A549 (cell line): ENCODE measurements at regions not wholly inside any gene's neighbourhood (a gene's known extent, or its start where the extent isn't known, plus 50 kb on each side); places are given as distances from the start of the nearest gene placed in this dataset.

Experiments
- BCL3 ChIP-seq: fragments of >200 bp; sonication (Bioruptor Twin); formaldehyde crosslinking; IDR thresholded peaks from 3 replicates; pipeline ENCODE4 v1.6.1; 2016
- CHD4 ChIP-seq: fragments of 200-600 bp; sonication (generic); IDR thresholded peaks from 2 replicates; pipeline ENCODE4 v1.6.1; 2016; ENCODE audit warnings: antibody characterized with exemption, mild to moderate bottlenecking, borderline replicate concordance
- EHMT2 ChIP-seq: fragments of 200-600 bp; sonication (generic); IDR thresholded peaks from 2 replicates; pipeline ENCODE4 v1.6.1; 2016; ENCODE audit warnings: antibody characterized with exemption, low read depth, mild to moderate bottlenecking, moderate library complexity
- ESRRA ChIP-seq: fragments of 150-350 bp; IDR thresholded peaks from 2 replicates; pipeline ENCODE4 v1.6.1; 2014; ENCODE audit warnings: mild to moderate bottlenecking, low read length, borderline replicate concordance
- HDAC2 ChIP-seq: fragments of 200-600 bp; sonication (generic); IDR thresholded peaks from 2 replicates; pipeline ENCODE4 v1.6.1; 2016
- JUN ChIP-seq, 2 experiments: fragments of >200 bp; sonication (Bioruptor Twin); formaldehyde crosslinking; IDR thresholded peaks; 2 replicates in 1 of 2; 3 replicates in 1 of 2; pipeline ENCODE4 v1.6.1; 2016 to 2017
- MYC ChIP-seq: IDR thresholded peaks from 2 replicates; pipeline ENCODE4 v1.6.1; 2012; ENCODE audit warnings: mild to moderate bottlenecking, inconsistent platforms, low read length, improper control_type of control experiment, borderline replicate concordance
- PHF8 ChIP-seq: fragments of 200-600 bp; sonication (generic); IDR thresholded peaks from 2 replicates; pipeline ENCODE4 v1.6.1; 2016; ENCODE audit warnings: low read depth, mild to moderate bottlenecking, antibody characterized with exemption, moderate library complexity, borderline replicate concordance
- RCOR1 ChIP-seq: fragments of 150-350 bp; IDR thresholded peaks from 2 replicates; pipeline ENCODE4 v1.6.1; 2014; ENCODE audit warnings: antibody characterized with exemption, low read length, low read depth
- SMC3 ChIP-seq: fragments of >200 bp; sonication (Bioruptor Twin); formaldehyde crosslinking; IDR thresholded peaks from 3 replicates; pipeline ENCODE4 v1.6.1; 2018; ENCODE audit warnings: inconsistent platforms
- ZFP36 ChIP-seq: fragments of 450-650 bp; IDR thresholded peaks from 2 replicates; pipeline ENCODE4 v1.6.1; 2014; ENCODE audit warnings: borderline replicate concordance; ENCODE audit not compliant: partially characterized antibody
- TF ChIP-seq, protein P1 (sequence below): fragments of >200 bp; sonication (Bioruptor Twin); formaldehyde crosslinking; IDR thresholded peaks from 3 replicates; pipeline ENCODE4 v1.5.1; 2016
- TF ChIP-seq, protein P2 (sequence below): IDR thresholded peaks from 2 replicates; pipeline ENCODE4 v1.6.1; 2012

DNA sequence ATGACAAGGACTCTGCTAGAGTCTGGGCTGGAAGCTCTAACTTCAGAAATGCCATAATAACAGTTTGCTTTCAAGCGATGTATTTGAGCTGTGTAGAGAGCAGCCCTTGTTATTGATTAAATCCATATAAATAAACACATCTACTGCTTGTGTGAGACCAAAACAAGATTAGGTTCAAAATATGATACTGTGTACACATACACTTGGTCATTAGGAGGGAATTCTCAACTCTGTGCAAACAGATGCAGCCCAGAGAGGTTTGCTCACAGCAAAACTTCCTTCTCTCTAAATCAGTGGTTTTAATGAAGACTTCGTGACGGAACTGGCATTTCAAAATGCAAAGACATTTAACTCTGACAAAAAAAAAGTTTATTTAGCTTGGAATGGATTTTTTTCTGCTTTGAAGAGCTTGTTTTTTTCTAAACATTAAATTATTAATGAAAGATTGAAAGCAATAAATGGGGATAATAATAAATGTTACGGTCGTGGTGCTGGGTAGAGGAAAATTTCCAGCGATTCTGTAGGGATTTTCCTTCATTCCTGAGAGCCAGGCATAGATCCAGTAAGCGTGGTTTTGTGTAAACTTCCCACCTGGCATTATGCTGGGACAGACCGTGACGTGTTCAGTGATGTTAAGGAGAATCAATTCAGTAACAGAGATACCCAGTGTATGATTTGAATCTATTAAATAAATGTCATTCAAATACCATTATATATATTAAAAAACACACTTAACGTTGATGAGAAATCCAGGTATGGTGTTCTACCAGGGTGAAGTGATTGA lies 213.7 kb downstream of the TEX29 start:
- TF ChIP-seq HDAC2 (no peak), ESRRA (no peak), JUN (IDR thresholded peaks at IDR 0.05) (no peak), EHMT2 (no peak), MYC (no peak), CHD4 (no peak), SMC3 (no peak), RCOR1 (no peak), PHF8 (no peak), ZFP36 (no peak), BCL3 (no peak)
- TF ChIP-seq, protein P1, sequence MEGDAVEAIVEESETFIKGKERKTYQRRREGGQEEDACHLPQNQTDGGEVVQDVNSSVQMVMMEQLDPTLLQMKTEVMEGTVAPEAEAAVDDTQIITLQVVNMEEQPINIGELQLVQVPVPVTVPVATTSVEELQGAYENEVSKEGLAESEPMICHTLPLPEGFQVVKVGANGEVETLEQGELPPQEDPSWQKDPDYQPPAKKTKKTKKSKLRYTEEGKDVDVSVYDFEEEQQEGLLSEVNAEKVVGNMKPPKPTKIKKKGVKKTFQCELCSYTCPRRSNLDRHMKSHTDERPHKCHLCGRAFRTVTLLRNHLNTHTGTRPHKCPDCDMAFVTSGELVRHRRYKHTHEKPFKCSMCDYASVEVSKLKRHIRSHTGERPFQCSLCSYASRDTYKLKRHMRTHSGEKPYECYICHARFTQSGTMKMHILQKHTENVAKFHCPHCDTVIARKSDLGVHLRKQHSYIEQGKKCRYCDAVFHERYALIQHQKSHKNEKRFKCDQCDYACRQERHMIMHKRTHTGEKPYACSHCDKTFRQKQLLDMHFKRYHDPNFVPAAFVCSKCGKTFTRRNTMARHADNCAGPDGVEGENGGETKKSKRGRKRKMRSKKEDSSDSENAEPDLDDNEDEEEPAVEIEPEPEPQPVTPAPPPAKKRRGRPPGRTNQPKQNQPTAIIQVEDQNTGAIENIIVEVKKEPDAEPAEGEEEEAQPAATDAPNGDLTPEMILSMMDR = no peak
- TF ChIP-seq, protein P2, sequence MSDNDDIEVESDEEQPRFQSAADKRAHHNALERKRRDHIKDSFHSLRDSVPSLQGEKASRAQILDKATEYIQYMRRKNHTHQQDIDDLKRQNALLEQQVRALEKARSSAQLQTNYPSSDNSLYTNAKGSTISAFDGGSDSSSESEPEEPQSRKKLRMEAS = no peak
